Omental fat pad (tissue), 3 donors: ENCODE measurements at regions not wholly inside any gene's neighbourhood (a gene's known extent, or its start where the extent isn't known, plus 50 kb on each side); places are given as distances from the start of the nearest gene placed in this dataset.

Source experiments
- ATAC-seq: fragments of 150-250 bp; one replicate; pipeline ENCODE4 v1.9.1; 2016; ENCODE audit warnings: mild to moderate bottlenecking, moderate library complexity; ENCODE audit not compliant: low FRiP score
- DNase-seq: peaks from one replicate; pipeline ENCODE4 v3.0.0-alpha.2; 2019; ENCODE audit warnings: low spot score
- CTCF ChIP-seq, 3 donors: fragments of 450-650 bp; IDR thresholded peaks; one replicate each; pipeline ENCODE4 v1.5.1; 2016 to 2017; ENCODE audit warnings: antibody characterized with exemption in 3 of 3, mild to moderate bottlenecking in 3 of 3, moderate library complexity in 2 of 3

DNA sequence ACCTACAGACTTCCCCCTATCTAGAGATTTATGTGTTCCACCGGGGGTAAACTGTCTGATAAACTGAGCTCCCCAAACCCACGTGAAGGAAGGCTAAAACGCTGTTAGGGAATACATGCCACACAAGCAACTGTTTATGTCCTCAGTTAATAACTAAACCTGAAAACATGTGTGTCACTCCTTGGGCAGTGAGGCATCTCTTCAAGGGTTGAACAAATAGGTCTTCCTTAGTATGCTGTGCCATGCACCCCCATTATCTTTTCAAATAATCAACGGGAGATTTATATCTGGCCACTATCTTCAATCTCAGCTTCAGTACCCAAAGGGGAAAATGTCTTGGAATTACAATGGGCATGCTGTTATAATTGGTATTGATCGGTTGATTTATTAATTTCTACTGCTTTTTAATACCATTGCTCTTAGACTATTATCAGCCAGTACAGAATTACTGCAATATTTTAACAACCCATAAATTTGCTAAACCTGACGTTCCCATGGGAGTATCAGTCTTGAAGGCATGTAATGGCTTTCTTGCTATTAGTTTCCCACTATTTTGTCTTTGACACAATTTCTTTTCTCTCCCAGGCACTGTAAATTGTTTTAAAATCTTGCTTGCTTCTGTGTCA is 279.2 kb upstream of the P2RY1 start:
- ATAC-seq = no peak
- no peak for TF ChIP-seq CTCF (IDR thresholded peaks at IDR 0.05)
- DNase-seq = no peak

- no peak for DNase-seq
- no peak for TF ChIP-seq CTCF (IDR thresholded peaks at IDR 0.05)
- peak; percentile 97 for ATAC-seq
Observed at GRCh38 chr3:152556731-152557254, 278.1 kb upstream of the P2RY1 start.

DNA sequence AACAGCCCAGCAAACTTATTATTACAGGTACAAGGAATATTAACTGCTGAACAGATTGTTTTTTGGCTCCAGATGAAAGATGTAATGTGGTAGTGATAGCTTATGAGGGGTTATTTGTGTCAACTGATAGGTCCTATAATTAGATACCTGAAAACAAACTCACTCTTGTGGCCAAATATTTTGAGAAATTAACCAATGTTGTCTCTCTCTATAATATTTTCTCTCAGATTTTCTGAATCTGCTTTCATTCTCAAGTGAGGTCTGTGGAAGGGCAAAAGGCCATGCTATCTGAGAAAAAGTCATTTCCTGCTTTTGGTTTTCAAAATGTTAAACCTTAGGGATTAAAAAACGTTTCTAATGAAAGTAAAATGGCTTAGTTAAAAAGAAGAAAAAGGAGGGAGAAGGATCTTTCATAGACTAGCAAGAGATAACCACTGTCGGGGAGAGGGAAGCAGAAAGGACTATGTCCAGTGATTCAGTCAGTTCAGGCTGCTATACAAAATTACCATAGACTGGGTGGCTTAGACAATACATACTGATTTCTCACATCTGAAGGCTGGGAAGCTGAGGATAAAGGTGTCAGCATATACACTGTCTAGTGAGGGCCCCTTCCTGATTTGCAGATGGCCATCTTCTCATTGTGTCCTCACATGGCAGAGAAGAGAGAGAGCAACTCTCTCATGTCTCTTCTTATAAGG is 277.5 kb upstream of the P2RY1 start:
- no peak for ATAC-seq
- TF ChIP-seq CTCF (IDR thresholded peaks at IDR 0.05) = no peak
- DNase-seq = no peak

DNA sequence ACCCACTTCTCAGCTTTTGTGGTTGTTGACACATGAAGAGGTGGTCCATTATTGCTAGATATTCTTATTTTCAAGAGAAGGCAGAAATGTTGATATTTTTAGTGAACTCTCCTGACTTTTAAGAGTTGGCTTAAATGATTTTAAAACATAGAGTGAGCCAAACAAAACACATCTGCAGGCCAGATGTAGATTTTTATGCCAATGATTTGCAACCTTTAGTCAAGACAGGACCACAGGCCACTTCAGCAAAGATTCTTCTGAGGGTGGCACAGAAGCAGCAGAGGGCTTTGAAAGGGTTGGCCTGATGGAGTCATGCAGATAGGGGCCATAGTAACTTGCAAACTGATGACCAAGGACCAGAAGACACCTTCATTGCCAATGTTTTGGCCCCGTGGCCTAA is 276.5 kb upstream of the P2RY1 start:
- ATAC-seq (no peak), DNase-seq (no peak)
- TF ChIP-seq CTCF (IDR thresholded peaks at IDR 0.05) = no peak

- DNase-seq (no peak), ATAC-seq (no peak)
- TF ChIP-seq CTCF (IDR thresholded peaks at IDR 0.05) = no peak
Observed at GRCh38 chr3:152559246-152559645, 275.7 kb upstream of the P2RY1 start.

GRCh38 chr3:152564459-152564858 is 270.5 kb upstream of the P2RY1 start:
- no peak for TF ChIP-seq CTCF (IDR thresholded peaks at IDR 0.05)
- DNase-seq = no peak
- no peak for ATAC-seq
